ENCODE measurements at regions not wholly inside any gene's neighbourhood (a gene's known extent, or its start where the extent isn't known, plus 50 kb on each side); places are given as distances from the start of the nearest gene placed in this dataset.
"Not testable (repeated sequence)": the region's sequence is repeated elsewhere in the genome, so short reads cannot be mapped to it uniquely, and the experiment has no call there.

DNA sequence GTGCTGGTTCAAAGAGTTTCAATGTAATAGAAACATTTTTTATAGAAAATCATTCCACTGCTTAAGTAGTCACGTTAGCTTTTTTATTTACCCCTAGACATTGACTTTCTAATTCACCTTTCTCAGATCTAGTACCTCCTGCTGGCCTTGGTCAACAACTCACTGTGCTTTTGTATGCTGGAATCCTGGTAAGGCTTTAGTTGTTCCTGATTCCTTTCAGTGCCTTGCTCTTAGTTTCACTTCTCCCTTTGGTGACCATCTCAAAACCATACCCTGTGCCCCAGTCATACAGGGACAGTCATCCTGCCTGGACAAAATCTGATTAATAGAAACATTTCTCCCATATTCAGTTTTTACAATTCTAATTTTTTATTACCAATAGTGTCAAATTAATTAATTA is 130.2 kb downstream of the GPR37 start:
- no peak for DNase-seq

DNA sequence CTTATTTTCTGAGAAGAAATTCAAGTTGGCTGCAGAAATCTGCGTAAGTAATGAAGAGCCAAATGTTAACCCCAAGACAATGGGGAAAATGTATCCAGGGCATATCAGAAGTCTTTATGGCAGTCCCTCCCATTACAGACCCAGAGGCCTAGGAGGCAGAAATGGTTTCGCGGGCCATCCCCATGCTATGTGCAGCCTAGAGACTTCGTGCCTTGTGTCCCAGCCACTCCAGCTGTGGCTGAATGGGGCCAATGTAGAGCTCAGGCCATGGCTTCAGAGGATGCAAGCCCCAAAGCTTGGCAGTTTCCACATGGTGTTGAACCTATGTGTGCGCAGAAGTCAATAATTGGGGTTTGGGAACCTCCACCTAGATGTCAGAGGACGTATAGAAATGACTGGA is 131.9 kb downstream of the GPR37 start:
- DNase-seq = no peak

DNA sequence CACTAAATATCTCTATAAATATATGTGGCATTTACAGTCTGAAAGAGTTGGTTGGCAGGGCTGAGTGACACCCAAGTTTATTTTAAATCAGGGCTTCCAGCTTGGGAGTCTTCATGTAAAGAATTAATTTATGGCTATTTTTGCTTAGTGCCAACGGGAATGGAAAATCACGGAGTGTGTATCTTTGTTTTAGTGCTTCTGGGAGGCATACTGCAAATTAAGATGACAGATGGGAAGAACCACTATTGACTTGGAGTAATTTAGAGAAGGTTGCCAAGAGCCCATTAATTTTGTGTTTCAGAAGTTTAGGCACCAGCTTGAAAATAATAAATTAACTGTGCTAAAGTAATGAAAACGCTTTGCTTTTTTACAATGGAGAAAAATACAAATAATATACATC is 135.2 kb downstream of the GPR37 start:
- DNase-seq = no peak

GRCh38 chr7:124618871-124619270 is 146.7 kb downstream of the GPR37 start:
- no peak for DNase-seq

GRCh38 chr7:124618051-124618450 is 147.5 kb downstream of the GPR37 start:
- DNase-seq = not testable (repeated sequence)

DNA sequence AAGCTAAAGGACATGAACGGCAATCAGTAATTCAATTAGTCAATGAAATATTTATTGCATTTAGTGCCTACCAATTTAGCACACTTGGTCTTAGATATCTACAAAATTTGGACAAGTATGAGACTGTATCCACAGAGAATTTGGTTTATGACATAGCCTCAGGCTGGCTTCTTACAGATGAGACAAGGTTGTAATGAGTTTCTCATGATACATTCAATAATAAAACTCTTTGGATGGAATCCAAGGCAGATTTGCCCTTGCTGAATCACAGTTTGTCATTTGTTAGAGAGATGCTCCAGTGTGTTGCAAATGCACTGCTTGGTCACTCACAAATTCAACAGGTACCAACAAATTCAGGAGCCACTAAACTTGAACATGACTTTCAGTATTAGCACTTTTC is 162.5 kb downstream of the GPR37 start:
- DNase-seq = no peak

DNA sequence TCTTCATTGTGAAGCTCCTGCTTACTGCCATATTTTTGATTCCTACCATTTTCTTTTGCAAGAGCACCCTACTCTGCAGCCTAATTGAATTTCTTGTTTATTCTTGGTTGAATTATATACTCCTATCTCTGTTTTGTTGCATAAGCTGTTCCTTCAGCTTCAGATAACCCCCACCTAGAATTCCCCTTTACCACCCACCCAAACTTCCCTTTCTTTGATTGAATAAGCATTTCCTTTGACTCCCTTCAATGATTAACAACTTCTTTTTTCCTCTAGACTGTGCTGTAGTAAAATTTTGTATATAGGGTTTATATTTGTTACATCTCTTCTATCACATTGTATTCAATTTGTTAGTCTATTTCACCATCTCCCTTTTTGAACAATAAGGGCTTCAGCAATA is 168.1 kb downstream of the GPR37 start:
- DNase-seq = no peak

GRCh38 chr7:124596881-124597280 is 168.7 kb downstream of the GPR37 start:
- DNase-seq = no peak

DNA sequence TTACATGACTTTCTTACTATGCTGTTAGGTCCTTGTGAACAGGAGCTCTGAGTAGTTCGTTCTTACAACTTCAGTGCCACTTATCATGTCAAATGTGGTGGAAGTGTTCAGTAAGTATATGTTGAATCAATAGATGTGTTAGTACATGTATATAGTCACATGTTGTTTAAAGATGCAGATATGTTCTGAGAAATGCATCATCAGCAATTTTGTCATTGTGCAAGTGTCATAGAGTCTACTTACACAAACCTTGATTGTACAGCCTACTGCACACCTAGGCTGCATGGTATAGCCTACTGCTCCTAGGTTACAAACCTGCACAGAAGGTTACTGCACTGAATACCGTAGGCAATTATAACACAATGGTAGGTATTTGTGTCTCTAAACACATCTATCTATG is 174.8 kb downstream of the GPR37 start:
- DNase-seq = no peak

- DNase-seq = no peak
Measured at GRCh38 chr7:124577256-124577655, 188.3 kb downstream of the GPR37 start.

GRCh38 chr7:124575176-124575575 is 190.4 kb downstream of the GPR37 start:
- DNase-seq = no peak

DNA sequence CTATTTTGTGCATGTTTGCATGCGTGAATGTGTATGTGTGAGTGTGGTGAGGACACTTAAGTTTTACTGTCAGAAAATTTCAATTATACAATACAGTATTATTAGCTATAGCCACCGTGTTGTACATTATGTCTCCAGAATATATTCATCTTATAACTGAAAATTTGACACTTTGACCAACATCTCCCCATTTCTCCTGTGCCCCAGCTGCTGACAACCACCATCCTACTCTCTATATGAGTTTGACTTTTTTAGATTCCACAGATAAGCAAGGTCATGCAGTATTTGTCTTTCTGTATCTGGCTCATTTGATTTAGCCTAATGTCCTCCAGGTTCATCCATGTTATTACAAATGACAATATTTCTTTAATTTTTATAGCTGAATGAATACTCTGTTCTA is 195.0 kb downstream of the GPR37 start:
- no peak for DNase-seq

GRCh38 chr7:124566583-124566982 is 199.0 kb downstream of the GPR37 start:
- DNase-seq = no peak

DNA sequence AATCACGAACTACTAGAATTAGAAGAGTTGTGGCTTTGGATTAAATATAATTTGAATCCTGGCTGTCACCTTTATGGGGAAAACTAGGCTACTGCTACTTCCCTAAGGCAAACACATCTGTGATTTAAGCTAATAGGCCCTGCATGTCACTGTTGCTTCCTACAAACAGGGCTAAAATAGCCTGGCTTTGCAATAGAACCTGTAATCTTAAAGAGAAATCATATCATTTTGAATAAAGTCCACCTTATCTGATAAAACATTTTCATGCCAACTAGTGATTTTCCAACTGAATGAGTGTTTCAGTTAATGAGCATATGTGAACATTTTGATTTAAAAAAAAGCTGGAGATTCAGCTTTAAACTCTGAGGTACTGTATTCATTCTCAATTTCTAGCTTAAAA is 208.0 kb downstream of the GPR37 start:
- DNase-seq = no peak

DNA sequence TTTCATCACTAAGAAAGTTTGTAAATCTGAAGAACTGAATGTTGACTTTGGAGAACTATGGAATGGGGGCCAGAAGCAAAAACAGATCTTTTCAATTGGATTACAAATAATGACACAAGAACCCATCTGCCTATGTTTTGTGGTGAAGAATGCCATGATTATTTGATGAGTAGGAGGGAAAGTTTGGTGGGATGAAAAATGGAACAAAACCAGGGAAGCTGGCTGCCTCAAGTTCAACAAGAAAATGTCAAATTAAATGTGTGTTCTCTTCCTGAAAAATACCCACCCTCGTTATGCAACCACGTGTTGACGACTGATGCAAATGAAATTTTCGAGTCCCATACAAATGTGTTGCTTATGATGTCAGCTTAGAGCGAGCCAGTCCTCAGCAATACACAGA is 208.5 kb downstream of the GPR37 start:
- no peak for DNase-seq

- DNase-seq = no peak
Measured at GRCh38 chr7:124553502-124553901, 212.1 kb downstream of the GPR37 start.

DNA sequence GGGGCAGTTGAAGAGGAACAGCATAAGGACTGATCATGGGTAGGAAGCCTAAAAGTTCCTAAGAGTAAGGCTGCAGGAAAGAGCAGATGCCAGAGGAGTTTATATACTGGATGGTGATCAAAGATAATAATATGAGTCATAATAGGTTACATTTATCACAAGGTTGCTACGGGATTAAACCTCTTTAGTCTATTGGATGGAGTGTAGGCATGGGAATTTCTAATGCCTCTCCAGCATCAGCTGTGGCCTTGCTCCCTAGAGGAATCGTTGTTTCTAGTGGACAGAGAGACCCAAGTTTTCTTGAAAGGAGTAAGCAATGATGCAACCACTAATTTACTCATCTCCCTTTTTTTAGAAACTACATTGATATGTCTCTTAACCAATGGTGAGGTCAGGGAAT is 213.4 kb downstream of the GPR37 start:
- DNase-seq = no peak

GRCh38 chr7:124550036-124550435 is 215.6 kb downstream of the GPR37 start:
- DNase-seq = no peak

GRCh38 chr7:124542476-124542875 is 223.1 kb downstream of the GPR37 start:
- DNase-seq = no peak

DNA sequence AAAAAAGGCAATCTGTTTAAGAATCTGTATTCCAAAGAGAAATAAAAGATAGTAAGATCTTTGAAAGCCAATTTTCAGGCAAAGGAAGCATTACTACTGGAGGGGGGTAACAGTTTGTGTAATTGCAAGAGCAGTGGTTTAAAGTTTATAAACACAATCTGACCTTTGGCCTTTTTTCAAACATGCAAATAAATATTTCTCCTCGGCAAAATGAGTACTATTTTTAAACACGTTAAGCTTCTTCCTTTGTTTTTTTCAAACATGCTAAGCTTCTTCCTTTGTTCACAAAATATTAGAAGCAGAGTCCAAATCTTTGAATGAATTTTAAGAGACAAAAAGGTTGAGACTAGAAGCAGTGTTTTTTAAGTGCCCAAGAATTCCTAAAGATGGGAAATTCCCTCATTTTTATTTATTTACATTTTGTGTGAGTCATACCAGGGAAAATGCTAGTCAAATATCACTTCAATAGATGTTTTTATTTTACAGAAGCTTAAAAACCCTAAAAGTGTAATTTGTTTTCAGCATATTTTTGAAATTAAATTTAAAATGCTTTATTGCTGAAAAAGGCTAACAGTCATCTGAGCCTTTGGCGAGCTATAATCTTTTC is 229.3 kb downstream of the GPR37 start:
- DNase-seq = no peak

DNA sequence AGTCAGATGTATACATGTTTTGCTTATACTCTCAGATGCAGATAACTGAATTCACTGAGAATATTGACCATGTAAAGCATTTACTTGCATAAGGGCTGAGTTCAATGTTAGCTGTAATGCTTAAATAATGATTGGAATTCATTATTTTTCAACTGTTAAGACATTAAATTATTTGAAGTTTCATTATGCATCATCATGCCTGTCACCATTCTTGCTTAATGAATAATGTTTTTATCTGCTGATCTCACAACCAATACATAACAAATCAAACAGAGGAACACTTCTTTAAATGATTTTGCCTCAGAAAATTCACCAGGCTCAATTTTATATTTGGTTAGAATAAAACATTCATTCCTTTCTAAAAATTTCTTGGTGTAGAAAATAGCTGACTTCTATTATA is 233.4 kb downstream of the GPR37 start:
- DNase-seq = no peak

- DNase-seq = no peak
Measured at GRCh38 chr7:124516911-124517310, 248.7 kb downstream of the GPR37 start.

GRCh38 chr7:124515106-124515830 is 250.3 kb downstream of the GPR37 start:
- DNase-seq = no peak

DNA sequence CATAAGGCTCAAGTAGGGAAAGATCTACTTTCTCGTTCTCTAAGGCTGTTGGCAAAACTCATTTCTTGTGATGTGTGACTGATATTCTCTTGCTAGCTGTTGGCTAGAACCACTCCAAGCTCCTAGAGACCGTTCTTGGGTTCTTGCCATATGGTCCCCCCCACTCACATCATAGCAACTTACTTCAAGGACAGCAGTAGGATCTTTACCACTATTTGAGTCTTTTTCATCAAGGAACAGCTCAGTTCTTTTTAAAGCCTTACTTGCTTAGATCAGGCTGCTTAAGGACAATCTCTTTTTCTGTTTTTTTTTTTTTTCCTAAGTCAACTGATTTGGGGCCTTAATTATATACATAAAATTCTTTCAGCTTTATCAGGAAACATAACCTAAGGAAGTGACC is 251.1 kb downstream of the GPR37 start:
- no peak for DNase-seq
